ENCODE measurements at regions not wholly inside any gene's neighbourhood (a gene's known extent, or its start where the extent isn't known, plus 50 kb on each side); places are given as distances from the start of the nearest gene placed in this dataset.

DNA sequence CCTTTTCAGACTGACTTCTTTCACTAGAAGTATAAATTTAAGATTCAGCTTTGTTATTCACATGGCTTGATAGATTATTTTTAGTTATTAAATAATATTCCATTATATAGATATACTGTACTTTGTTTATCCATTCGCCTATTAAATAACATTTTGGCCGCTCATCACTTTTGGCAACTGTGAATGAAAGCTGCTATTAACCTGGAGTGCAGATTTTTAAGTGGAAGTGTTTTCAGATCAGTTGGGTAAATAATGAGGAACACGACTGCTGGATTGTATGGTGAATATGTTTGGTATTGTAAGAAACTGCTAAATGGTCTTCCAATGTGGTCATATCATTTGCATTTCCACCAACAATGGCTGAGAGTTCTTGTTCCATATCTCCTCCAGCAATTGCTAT, 97.6 kb upstream of the ZNF804B start:
- H3K27ac ChIP-seq (ENCODE audit: low read depth), result no peak overlapping the region
- DNase-seq (ENCODE audit: extremely low spot score), result no peak
- WGBS, result 93% methylated on average over 3 of the region's 3 CpGs
- H3K4me3 ChIP-seq (ENCODE audit: low read depth, low read length), result no peak overlapping the region
- H3K36me3 ChIP-seq (ENCODE audit: insufficient read depth), result no peaks in the 10 kb centered on the region
- no peaks in the 10 kb centered on the region for H3K4me1 ChIP-seq (ENCODE audit: insufficient read depth)

DNA sequence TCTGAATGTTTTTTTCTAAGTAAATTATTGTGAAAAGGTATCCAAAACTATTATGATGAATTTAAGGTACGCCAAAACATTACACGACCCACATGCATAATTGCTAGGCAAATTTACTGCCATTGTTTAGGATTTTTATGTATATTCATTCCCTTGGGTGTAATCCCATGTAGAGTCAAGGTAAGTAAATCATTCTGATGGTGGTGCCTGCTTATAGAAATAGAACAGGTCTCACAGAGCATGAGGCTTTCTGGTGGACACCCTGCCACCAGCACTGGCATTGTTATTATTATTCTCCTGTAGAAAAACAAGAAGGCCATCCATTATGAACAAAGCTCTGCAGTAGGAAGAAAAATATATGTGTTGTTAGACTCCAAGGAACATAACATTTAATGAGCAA, 111.7 kb upstream of the ZNF804B start:
- Histone ChIP-seq H3K4me1 (ENCODE audit: insufficient read depth) (no peaks in the 10 kb centered on the region), H3K36me3 (ENCODE audit: insufficient read depth) (no peaks in the 10 kb centered on the region), H3K27ac (ENCODE audit: low read depth) (no peak overlapping the region), H3K4me3 (ENCODE audit: low read depth, low read length) (no peak overlapping the region)
- WGBS, result 76% methylated on average over 2 of the region's 2 CpGs
- DNase-seq (ENCODE audit: extremely low spot score), result no peak

DNA sequence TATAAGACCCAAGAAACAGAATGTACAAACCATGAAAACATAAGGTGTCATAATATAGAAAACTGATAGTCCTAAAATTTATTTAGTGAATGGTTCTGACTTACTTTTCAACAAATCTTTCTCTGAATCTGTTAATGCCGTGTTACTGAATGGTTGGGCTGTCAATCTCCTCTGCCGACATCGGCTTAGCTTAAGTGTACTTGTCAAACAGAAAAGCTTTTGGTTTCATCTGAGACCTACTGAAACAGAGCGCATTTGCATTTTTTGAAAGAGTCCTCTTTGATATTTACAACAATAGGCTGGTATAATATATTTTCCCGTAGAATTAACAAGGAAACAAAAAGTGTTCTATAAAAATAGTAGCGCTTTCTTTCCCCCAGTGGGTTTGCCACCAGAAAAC, 120.9 kb upstream of the ZNF804B start:
- WGBS, result 95% methylated on average over 6 of the region's 6 CpGs
- Histone ChIP-seq H3K4me3 (ENCODE audit: low read depth, low read length) (no peak overlapping the region), H3K36me3 (ENCODE audit: insufficient read depth) (no peaks in the 10 kb centered on the region), H3K4me1 (ENCODE audit: insufficient read depth) (no peaks in the 10 kb centered on the region), H3K27ac (ENCODE audit: low read depth) (no peak overlapping the region)
- no peak for DNase-seq (ENCODE audit: extremely low spot score)

DNA sequence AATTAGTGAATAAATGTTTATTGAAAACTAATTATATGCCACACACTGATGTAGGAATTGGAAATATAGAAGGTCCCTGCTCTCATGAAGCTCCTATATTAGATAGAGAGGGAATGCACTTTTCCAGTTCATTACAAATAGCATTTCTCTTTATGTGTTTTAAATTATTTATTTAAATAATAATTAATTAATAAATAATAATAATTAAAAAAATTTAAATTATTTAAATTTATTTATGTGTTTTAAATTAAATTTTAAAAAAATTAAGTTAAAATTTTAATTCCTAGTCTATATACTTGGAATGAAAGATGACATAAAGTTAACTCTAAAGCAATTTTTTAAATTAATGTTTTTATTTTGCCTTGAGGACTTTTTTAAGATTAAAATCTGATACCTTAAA, 121.7 kb upstream of the ZNF804B start:
- no peaks in the 10 kb centered on the region for H3K36me3 ChIP-seq (ENCODE audit: insufficient read depth)
- no peak overlapping the region for H3K4me3 ChIP-seq (ENCODE audit: low read depth, low read length)
- no peak for DNase-seq (ENCODE audit: extremely low spot score)
- no peaks in the 10 kb centered on the region for H3K4me1 ChIP-seq (ENCODE audit: insufficient read depth)
- H3K27ac ChIP-seq (ENCODE audit: low read depth), result no peak overlapping the region

DNA sequence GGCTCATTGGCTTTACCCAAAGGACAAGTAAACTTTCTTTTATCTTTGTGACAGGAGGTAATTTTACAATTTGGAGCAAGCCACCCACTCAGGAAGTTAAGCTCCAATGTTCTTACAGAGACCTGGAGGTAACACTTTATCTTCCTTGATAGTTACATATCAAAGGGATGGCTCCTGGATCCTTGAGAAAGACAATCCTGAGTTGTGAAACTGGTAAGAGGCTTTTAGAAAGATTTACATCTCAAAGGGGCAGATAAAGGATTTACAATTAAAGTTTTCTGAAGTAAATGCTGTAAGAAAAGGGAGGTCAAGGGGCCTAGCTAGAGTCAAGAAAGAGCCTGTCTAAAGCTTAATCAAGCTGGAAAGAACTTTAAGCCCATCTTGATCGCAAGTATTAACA, 124.4 kb upstream of the ZNF804B start:
- 68% methylated on average over 1 of the region's 1 CpG for WGBS
- Histone ChIP-seq H3K36me3 (ENCODE audit: insufficient read depth) (no peaks in the 10 kb centered on the region), H3K4me3 (ENCODE audit: low read depth, low read length) (no peak overlapping the region), H3K4me1 (ENCODE audit: insufficient read depth) (no peaks in the 10 kb centered on the region), H3K27ac (ENCODE audit: low read depth) (no peak overlapping the region)
- no peak for DNase-seq (ENCODE audit: extremely low spot score)

DNA sequence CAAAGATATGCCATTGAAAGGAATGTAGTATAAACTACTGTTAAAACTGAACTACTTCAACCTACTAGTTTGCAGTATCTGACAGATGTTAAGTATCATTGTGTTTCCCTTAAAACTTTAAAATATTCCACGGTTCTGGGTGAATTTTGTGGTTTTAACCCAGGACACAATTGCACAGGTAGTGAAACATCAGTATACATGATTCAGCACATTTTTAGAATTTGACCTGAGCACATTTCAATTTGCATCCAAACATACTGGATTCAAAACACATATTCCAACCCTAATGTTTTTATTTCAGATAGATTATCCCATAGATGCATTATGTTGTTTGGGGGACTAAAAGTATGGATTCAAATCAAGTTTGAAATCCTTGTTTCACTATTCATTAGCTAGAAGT, 129.9 kb upstream of the ZNF804B start:
- Histone ChIP-seq H3K4me3 (ENCODE audit: low read depth, low read length) (no peak overlapping the region), H3K4me1 (ENCODE audit: insufficient read depth) (no peaks in the 10 kb centered on the region), H3K36me3 (ENCODE audit: insufficient read depth) (no peaks in the 10 kb centered on the region), H3K27ac (ENCODE audit: low read depth) (no peak overlapping the region)
- DNase-seq (ENCODE audit: extremely low spot score), result no peak
- WGBS, result 53% methylated on average over 1 of the region's 1 CpG

DNA sequence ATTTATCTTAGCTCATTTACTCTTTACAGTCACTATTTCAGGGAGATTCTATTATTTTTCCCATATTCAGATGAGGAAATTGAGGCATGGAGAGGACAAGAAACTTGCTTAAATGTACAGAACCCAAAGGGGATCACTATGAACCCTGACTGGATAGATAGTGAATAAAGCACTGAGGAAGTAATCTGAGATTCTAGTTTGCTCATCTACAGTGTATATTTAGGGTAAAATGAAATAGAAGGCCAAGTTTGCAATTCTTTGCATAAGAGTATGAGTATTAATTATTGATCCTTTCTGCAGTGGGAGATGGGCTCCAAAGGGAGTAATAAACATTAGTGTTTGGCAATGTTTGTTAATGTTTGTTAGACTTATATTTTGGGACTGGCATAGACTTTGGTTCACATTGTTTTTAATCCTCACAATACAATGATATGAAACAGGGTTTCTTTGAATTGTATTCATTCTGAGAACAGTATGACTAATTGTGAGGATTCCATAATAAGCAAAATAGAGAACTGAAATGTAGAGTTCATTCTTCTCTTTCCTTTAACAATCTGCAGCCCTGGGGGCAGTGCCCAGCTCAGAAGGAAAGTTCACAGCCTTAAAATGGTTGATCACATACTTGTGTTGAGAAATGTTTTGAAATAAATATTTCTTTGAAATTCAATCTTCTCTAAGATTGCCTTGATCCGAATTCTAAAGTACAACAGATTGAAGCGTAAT, 131.0 kb upstream of the ZNF804B start:
- no peaks in the 10 kb centered on the region for H3K4me1 ChIP-seq (ENCODE audit: insufficient read depth)
- H3K36me3 ChIP-seq (ENCODE audit: insufficient read depth), result no peaks in the 10 kb centered on the region
- no peak overlapping the region for H3K4me3 ChIP-seq (ENCODE audit: low read depth, low read length)
- H3K27ac ChIP-seq (ENCODE audit: low read depth), result no peak overlapping the region
- 88% methylated on average over 2 of the region's 2 CpGs for WGBS
- no peak for DNase-seq (ENCODE audit: extremely low spot score)

DNA sequence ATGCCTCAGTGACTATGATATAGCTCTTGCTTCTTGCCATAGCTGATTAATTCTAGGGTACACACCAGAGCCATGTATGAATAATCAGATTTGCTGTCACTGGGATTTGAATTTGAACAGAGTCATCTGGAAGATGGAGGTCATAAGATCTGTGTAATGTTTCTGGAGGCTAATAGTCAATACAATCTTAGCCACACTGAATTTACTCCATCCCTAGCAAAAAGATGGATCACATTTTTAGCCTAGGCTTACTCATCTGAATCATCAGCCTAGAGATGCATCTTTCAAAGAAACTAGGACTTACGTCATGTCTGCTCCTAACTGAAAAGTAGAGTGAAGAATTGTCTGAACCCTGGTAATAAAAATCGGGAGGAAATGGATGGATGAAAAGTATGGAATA, 142.3 kb upstream of the ZNF804B start:
- no peaks in the 10 kb centered on the region for H3K4me1 ChIP-seq (ENCODE audit: insufficient read depth)
- no peak overlapping the region for H3K27ac ChIP-seq (ENCODE audit: low read depth)
- DNase-seq (ENCODE audit: extremely low spot score), result no peak
- 93% methylated on average over 2 of the region's 2 CpGs for WGBS
- H3K4me3 ChIP-seq (ENCODE audit: low read depth, low read length), result no peak overlapping the region
- no peaks in the 10 kb centered on the region for H3K36me3 ChIP-seq (ENCODE audit: insufficient read depth)

DNA sequence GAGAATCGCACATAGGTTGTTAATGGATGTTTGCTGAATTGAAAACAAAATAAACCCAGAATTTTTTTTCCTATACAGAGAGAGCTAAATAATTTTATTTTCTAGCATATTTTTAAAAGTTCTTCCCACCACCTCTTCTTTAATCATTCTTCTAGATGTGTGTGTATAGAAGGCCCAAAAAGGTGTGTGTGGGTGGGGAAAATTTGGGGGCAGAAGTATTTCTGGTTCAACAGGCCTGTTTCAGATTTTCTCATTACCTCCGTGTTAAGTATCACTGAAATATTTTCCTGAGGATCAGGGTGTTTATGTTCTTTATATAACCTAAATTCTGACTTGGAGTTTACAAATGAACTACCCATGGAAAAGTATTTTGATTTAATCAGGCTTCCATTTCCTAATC, 144.2 kb upstream of the ZNF804B start:
- Histone ChIP-seq H3K4me1 (ENCODE audit: insufficient read depth) (no peaks in the 10 kb centered on the region), H3K36me3 (ENCODE audit: insufficient read depth) (no peaks in the 10 kb centered on the region), H3K4me3 (ENCODE audit: low read depth, low read length) (no peak overlapping the region), H3K27ac (ENCODE audit: low read depth) (no peak overlapping the region)
- 92% methylated on average over 2 of the region's 2 CpGs for WGBS
- DNase-seq (ENCODE audit: extremely low spot score), result no peak

DNA sequence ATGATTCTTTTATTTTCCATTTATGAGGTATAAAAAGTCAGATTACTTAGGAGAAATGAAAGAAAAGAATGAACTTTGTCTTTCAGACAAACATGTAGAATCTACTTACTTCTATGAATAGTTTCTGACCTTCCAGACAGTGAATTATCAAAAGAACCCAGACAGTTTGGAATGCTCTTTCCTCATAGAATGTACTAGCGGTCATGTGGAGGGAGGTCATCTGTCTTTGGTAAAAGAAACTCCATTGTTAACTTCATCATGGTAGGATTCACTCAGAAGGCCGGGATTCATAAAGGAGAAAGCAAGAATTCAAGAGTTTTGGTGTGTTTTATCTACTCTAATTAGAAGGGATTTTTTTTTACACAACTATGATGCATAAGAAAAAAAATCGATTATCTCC, 144.8 kb upstream of the ZNF804B start:
- H3K4me3 ChIP-seq (ENCODE audit: low read depth, low read length), result no peak overlapping the region
- DNase-seq (ENCODE audit: extremely low spot score), result no peak
- no peaks in the 10 kb centered on the region for H3K4me1 ChIP-seq (ENCODE audit: insufficient read depth)
- WGBS, result 83% methylated on average over 3 of the region's 3 CpGs
- H3K36me3 ChIP-seq (ENCODE audit: insufficient read depth), result no peaks in the 10 kb centered on the region
- H3K27ac ChIP-seq (ENCODE audit: low read depth), result no peak overlapping the region

DNA sequence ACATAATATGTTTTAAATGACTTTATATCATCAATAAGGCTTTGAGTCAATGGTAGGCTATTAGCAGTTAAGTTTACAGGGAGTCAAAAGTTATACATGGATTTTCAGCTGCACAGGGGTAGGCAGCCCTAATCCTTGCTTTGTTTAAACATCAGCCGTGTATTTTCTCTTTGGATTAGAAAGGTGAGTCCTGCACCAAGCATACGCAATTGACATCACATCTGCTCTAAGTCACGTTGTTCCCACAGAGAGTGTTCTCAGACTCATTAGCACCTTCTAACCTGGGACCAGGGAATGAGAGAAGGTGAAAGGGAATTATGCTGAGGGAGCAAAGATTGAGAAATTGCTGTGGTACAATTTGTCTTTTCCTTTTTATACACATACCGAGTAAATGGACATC, 148.6 kb upstream of the ZNF804B start:
- Histone ChIP-seq H3K4me3 (ENCODE audit: low read depth, low read length) (no peak overlapping the region), H3K36me3 (ENCODE audit: insufficient read depth) (no peaks in the 10 kb centered on the region), H3K27ac (ENCODE audit: low read depth) (no peak overlapping the region), H3K4me1 (ENCODE audit: insufficient read depth) (no peaks in the 10 kb centered on the region)
- DNase-seq (ENCODE audit: extremely low spot score), result no peak
- 88% methylated on average over 4 of the region's 4 CpGs for WGBS

DNA sequence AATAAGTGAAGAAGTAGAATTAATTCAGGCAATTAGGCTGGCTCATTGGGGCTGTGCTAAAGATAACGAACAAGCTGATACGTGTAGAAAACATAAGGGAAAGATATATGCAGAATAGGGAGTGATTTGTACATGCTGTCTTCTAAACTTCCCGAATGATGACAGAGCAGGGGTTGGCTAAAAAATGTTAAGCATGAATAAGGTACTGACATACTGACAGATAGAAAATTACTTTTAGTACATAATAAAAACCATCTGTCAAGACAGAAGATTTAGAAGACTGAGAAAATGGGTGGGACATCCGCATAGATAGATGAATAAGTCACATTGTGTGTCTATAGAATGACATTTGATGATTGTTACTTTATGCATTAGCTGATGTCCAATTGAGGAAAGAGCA, 158.8 kb upstream of the ZNF804B start:
- Histone ChIP-seq H3K4me1 (ENCODE audit: insufficient read depth) (no peaks in the 10 kb centered on the region), H3K27ac (ENCODE audit: low read depth) (no peak overlapping the region), H3K36me3 (ENCODE audit: insufficient read depth) (no peaks in the 10 kb centered on the region), H3K4me3 (ENCODE audit: low read depth, low read length) (no peak overlapping the region)
- WGBS, result 85% methylated on average over 4 of the region's 4 CpGs
- no peak for DNase-seq (ENCODE audit: extremely low spot score)

DNA sequence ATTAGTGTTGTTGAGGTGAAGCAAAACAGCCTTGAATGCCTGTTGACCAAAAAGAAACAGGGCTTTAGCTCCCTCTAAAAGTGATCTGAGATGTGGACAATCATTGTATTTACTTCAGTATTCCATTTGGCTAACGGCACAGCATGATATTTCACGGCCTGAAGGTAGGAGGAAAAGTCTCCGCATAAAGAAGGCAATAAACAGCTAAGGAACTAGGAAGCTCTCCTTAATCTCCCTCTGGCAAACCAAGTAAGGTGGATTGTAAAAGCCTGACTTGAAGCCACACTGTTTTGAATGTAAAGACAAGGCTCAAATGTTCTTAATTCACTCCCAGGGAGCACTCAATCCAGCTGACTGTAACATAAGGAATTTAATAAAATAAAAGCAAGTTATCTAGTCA, 160.0 kb upstream of the ZNF804B start:
- Histone ChIP-seq H3K36me3 (ENCODE audit: insufficient read depth) (no peaks in the 10 kb centered on the region), H3K4me3 (ENCODE audit: low read depth, low read length) (no peak overlapping the region), H3K4me1 (ENCODE audit: insufficient read depth) (no peaks in the 10 kb centered on the region), H3K27ac (ENCODE audit: low read depth) (no peak overlapping the region)
- no peak for DNase-seq (ENCODE audit: extremely low spot score)
- 33% methylated on average over 3 of the region's 3 CpGs for WGBS

DNA sequence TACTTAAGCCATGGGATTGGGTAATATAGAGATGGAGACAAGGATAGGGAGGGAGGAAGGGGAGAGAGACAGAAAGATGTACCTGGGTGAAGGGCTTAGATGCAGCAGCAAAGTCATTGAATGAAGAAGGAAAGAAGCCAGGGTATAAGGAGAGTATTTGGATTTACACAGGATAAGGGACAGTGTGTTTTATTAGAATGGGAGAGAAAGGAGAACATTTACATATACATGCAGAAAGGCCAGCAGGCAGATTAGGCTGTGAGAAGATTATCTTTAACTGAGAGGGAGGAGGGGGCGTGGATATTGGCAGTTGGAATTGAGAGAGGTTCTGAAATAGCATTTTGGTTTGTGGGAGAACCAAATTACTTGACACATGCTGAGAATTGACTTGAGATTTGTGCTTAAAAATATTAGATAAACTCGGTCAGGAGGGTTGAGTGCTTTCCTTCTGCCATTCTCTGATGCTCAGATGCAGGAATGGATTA, 161.5 kb upstream of the ZNF804B start:
- Histone ChIP-seq H3K4me1 (ENCODE audit: insufficient read depth) (no peaks in the 10 kb centered on the region), H3K4me3 (ENCODE audit: low read depth, low read length) (no peak overlapping the region), H3K27ac (ENCODE audit: low read depth) (no peak overlapping the region), H3K36me3 (ENCODE audit: insufficient read depth) (no peaks in the 10 kb centered on the region)
- WGBS, result 88% methylated on average over 2 of the region's 2 CpGs
- no peak for DNase-seq (ENCODE audit: extremely low spot score)

DNA sequence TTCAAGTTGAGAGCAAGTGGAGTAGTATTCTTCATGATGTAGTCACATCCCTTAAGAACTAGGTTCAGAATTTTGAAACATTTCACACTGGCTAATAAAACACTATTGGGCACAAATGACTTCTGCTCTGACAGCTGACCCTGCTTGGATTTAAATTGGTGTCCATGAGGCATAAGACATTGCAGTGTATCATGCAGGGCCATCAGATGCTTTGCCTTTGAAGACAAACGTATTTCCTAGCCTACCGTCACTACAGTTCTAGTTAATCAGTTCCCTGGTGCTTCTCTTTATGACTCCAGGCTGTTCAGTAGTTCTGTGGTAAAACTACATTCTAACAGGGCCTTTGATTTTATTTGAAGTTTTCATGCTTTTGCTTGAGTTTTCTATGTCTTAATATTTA, 168.5 kb upstream of the ZNF804B start:
- no peaks in the 10 kb centered on the region for H3K4me1 ChIP-seq (ENCODE audit: insufficient read depth)
- 84% methylated on average over 2 of the region's 2 CpGs for WGBS
- H3K27ac ChIP-seq (ENCODE audit: low read depth), result no peak overlapping the region

More for the DNA sequence above, 168.5 kb upstream of the ZNF804B start:
- no peak for DNase-seq (ENCODE audit: extremely low spot score)
- Histone ChIP-seq H3K36me3 (ENCODE audit: insufficient read depth) (no peaks in the 10 kb centered on the region), H3K4me3 (ENCODE audit: low read depth, low read length) (no peak overlapping the region)

Data from urinary bladder (tissue), 3 donors.